Pancreas (tissue), 10 donors: ENCODE measurements at regions not wholly inside any gene's neighbourhood (a gene's known extent, or its start where the extent isn't known, plus 50 kb on each side); places are given as distances from the start of the nearest gene placed in this dataset.
"Not testable (repeated sequence)": the region's sequence is repeated elsewhere in the genome, so short reads cannot be mapped to it uniquely, and the experiment has no call there.

ENCODE experiments used
- ATAC-seq, 4 donors: fragments of 200-7000 bp; cut with Tn5 transposase; one replicate each; pipeline versions ENCODE4 v1.8.0 to v1.9.1; 2020; ENCODE audit warnings: mild to moderate bottlenecking in 4 of 4, moderate library complexity in 4 of 4
- DNase-seq, 6 donors: peaks; one replicate each; pipeline ENCODE4 v3.0.0-alpha.2; 2020
- FAIRE-seq: peaks from 2 replicates; lab custom pipeline; 2012; peaks lifted over from hg19 to GRCh38; lab: Jason Lieb, UNC
- H3K27ac ChIP-seq, 4 donors: fragments of 200-600 bp; sonication (generic); 1 replicate in 3 of 4; 2 replicates in 1 of 4; pipeline versions ENCODE4 v1.5.0 to v1.8.0; 2020
- H3K27me3 ChIP-seq, 4 donors: fragments of 200-600 bp; one replicate each; pipeline ENCODE4 v1.8.0; 2021
- H3K36me3 ChIP-seq, 3 donors: fragments of 200-600 bp; sonication (generic) in 1 of 3; one replicate each; pipeline versions ENCODE4 v1.5.0 to v1.8.0; 2020 to 2021
- H3K4me1 ChIP-seq, 3 donors: fragments of 200-600 bp; one replicate each; pipeline ENCODE4 v1.8.0; 2021
- H3K4me3 ChIP-seq, 4 donors: fragments of 200-600 bp; sonication (generic) in 2 of 4; one replicate each; pipeline versions ENCODE4 v1.5.0 to v1.8.0; 2020 to 2021
- H3K9me3 ChIP-seq, 4 donors: fragments of 200-600 bp; one replicate each; pipeline ENCODE4 v1.8.0; 2021
- WGBS, 2 donors: extraction: QIAGEN DNeasy Blood & Tissue Kit; methylation state at CpG; one replicate each; pipeline ENCODE4 v1.1.7; 2013; 5-methylcytosine and 5-hydroxymethylcytosine counted together
- intact Hi-C, 3 donors: fragments of 100-400 bp; cut with DNase I; formaldehyde crosslinking; loops; one replicate each; pipeline versions ENCODE4 v1.11.1 to v1.14.2; 2022
- TF ChIP-seq, protein P1 (sequence below), 4 donors: fragments of 200-600 bp; sonication (generic) in 3 of 4; IDR thresholded peaks; one replicate each; pipeline versions ENCODE4 v1.5.0 to v1.8.0; 2021; ENCODE audit warnings: antibody characterized with exemption in 4 of 4
- donor health status: healthy with polysubstance abuse.
- donor health status: DM: no; HTN: no; CAD: no; lungs with moderate emphysema.
- donor health status: DM: no; HTN: no; CAD: no.
- donor health status: control.
- donor health status: control.
- donor health status: Bipolar disorder and iron deficiency.
- donor health status: DM: yes; HTN: yes; CAD: no.
- donor health status: DM: no; HTN: no; CAD: no.
- donor health status: DM: no; HTN: no; CAD: no.
- donor health status: DM: yes; HTN: yes; CAD: no.

GRCh38 chr15:96165775-96166174 is 164.7 kb upstream of the NR2F2 start:
- H3K27me3 ChIP-seq: no peaks in the 10 kb centered on the region
- FAIRE-seq: no peak
- H3K27ac ChIP-seq: no peak overlapping the region
- no peaks in the 10 kb centered on the region for H3K36me3 ChIP-seq
- no peak overlapping the region for H3K4me3 ChIP-seq
- no peak for ATAC-seq
- H3K4me1 ChIP-seq: peaks cover 7 to 20% (median 8%) of the 10 kb centered on the region in 3 donors
- 86 to 89% methylated on average over 2 of the region's 2 CpGs for WGBS, 2 donors
- DNase-seq: no peak
- TF ChIP-seq, protein P1, sequence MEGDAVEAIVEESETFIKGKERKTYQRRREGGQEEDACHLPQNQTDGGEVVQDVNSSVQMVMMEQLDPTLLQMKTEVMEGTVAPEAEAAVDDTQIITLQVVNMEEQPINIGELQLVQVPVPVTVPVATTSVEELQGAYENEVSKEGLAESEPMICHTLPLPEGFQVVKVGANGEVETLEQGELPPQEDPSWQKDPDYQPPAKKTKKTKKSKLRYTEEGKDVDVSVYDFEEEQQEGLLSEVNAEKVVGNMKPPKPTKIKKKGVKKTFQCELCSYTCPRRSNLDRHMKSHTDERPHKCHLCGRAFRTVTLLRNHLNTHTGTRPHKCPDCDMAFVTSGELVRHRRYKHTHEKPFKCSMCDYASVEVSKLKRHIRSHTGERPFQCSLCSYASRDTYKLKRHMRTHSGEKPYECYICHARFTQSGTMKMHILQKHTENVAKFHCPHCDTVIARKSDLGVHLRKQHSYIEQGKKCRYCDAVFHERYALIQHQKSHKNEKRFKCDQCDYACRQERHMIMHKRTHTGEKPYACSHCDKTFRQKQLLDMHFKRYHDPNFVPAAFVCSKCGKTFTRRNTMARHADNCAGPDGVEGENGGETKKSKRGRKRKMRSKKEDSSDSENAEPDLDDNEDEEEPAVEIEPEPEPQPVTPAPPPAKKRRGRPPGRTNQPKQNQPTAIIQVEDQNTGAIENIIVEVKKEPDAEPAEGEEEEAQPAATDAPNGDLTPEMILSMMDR (IDR thresholded peaks at IDR 0.05): no peak
- H3K9me3 ChIP-seq: no peaks in the 10 kb centered on the region
- intact Hi-C loops: no loop called here

DNA sequence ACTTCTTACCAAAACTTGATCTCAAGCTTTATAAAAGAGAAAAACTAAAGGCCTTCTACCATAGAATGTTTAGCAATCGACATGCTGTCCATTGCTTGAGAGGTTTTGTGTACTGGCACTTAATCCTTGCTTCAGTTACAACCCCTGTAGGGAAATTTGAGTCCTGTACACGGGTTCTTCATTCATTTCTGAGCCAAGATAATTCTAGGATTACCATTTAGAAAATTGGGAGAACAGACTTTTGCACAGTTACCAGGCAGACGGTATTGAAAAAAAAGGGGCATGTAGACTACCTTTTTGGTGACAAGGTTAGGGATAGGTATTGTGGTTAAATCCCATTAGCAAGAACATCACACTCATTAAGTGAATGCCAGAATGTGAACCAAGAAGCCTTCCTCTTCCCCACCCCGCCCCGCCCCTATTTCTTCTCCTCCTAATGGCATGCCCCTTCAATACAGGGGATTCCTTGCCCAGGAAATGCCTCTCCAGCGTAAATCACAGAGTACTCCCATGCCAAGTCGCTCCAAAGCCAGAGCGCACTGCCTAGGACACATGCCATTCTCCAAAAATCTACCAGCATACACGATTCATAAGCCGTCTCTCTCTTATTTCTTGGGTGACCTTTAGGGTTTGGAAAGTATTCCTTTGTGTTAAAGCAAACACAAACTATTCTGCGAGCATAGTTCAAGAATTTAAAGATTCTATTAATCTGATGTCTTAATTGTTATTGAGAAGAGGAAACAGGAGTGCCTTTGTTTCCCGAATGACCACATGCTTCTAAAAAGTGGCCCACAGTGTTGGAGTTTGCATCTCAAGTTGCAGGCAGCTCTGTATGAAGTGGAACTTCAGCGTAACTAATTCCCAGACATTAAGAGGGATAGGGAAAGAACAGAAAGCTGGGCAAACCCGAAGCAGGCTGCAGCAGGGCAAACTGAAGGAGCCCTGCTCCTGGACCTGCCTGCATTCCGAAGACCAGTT is 164.0 kb upstream of the NR2F2 start:
- Histone ChIP-seq H3K27me3 (no peaks in the 10 kb centered on the region), H3K27ac (no peak overlapping the region), H3K4me1 (peaks cover 0 to 14% (median under 1%) of the 10 kb centered on the region in 3 donors), H3K36me3 (no peaks in the 10 kb centered on the region), H3K4me3 (no peak overlapping the region), H3K9me3 (no peaks in the 10 kb centered on the region)
- FAIRE-seq: no peak
- WGBS, 2 donors: 85 to 88% methylated on average over 15 of the region's 15 CpGs
- no peak for ATAC-seq
- TF ChIP-seq, protein P1 (IDR thresholded peaks at IDR 0.05): no peak
- DNase-seq: no peak
- intact Hi-C loops: no loop called here

DNA sequence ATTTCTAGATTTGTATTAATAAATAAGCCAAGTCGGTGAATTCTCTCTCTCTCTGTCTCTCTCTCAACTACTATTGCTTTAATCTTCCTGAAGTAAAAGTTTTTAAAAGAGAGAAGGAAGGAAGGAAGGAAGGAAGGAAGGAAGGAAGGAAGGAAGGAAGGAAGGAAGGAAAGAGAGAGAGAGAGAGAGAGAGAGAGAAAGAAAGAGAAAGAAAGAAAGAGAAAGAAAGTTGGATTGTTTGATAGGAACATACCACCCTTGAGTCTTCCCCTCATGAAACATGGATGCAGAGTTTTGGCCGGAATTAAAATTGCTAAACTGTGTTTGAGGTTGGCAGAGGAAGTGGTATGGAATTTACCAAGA is 159.9 kb upstream of the NR2F2 start:
- WGBS, 2 donors: 34% methylated on average over 2 of the region's 2 CpGs
- H3K4me3 ChIP-seq, DNase-seq, ATAC-seq, H3K36me3 ChIP-seq, H3K27me3 ChIP-seq, H3K9me3 ChIP-seq, FAIRE-seq, intact Hi-C loops: not testable (repeated sequence)
- peaks cover 0 to 16% (median 4%) of the 10 kb centered on the region in 3 donors for H3K4me1 ChIP-seq
- H3K27ac ChIP-seq: peak overlapping the region in 3 of 4 donors; percentile 11 to 74 (median 51)

DNA sequence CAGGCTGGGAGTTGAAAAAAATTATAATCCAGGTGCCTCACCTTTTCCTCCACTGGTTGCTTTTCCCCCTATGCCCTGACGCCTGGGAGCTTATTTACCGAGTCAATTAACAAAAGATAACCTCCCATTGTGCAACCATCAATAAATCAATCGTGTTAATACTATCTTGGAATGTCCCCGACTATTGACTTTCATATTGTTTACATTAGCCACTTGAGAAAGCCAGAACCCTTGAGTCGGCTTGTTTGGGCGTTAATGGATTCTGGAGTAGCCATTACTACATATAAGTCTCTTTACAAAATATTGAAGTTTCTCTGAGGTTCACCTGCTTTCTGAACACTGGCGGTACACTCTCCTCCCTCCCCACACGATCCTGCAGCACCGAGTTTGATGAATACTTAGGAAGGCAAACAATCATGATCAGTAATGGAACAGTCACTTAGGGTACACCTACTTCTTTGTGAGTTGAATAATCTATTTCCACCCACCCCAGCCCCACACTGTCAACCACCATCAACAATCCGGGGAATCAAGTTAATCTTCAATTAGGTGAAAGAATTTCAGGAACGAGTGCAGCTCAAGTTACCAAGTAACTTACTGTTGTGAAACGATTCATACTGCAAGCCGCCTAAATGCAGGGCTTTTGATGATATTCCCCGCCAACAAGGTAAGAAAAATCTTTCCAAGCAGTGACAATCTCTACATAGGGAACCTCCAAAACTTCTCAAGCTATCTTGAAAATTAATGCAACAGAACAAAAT is 159.3 kb upstream of the NR2F2 start:
- 10 to 13% methylated on average over 14 of the region's 14 CpGs for WGBS, 2 donors
- Histone ChIP-seq H3K4me1 (peaks cover 0 to 16% (median 4%) of the 10 kb centered on the region in 3 donors), H3K27ac (peak overlapping the region in 3 of 4 donors; percentile 11 to 74 (median 51)), H3K36me3 (no peaks in the 10 kb centered on the region), H3K27me3 (no peaks in the 10 kb centered on the region), H3K4me3 (peak overlapping the region in 1 of 4 donors; percentile 5), H3K9me3 (no peaks in the 10 kb centered on the region)
- TF ChIP-seq, protein P1 (IDR thresholded peaks at IDR 0.05): no peak
- intact Hi-C loops: no loop called here
- ATAC-seq (peak; percentile 78 to 85 (median 80)), FAIRE-seq (no peak), DNase-seq (peak in 3 of 6 donors; percentile 29 to 43 (median 40))

DNA sequence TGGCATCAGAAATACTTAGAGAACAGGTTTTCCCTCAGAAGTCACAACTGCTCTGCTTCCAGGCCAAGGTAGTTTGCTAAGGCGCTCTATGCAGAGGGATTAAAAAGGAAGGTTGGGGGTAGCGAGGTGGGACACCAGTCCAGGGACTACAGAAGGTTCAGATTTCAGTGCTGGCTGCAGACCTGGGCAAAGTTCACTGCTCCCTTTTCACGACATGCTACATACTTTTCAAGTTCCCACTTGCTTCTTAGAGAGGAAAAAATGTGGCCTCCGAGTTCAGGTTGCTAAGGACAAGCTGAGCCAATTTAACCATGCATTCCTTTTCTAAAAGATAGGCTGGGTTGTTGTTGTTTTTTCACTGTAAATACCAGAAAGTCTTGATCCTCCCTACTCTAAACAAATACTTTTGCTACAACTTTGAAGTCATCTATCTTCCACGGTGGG is 158.6 kb upstream of the NR2F2 start:
- no peak for DNase-seq
- Histone ChIP-seq H3K4me1 (peaks cover 0 to 16% (median 4%) of the 10 kb centered on the region in 3 donors), H3K9me3 (no peaks in the 10 kb centered on the region), H3K27me3 (no peaks in the 10 kb centered on the region), H3K4me3 (peak overlapping the region in 1 of 4 donors; percentile 5), H3K27ac (peak overlapping the region in 3 of 4 donors; percentile 43 to 74 (median 51)), H3K36me3 (no peaks in the 10 kb centered on the region)
- intact Hi-C loops: no loop called here
- TF ChIP-seq, protein P1 (IDR thresholded peaks at IDR 0.05): no peak
- ATAC-seq: peak; percentile 43 to 65 (median 52)
- no peak for FAIRE-seq
- WGBS, 2 donors: 18 to 21% methylated on average over 5 of the region's 5 CpGs
